Activated CD4-positive, alpha-beta T cell treated with anti-CD3 and anti-CD28 coated beads, Interleukin-2, Interleukin-6, amounts not matched to agents 100 ng/mL and 50 ng/mL, durations not matched to agents 16 hours and 8 hours (primary cell): ENCODE measurements at regions not wholly inside any gene's neighbourhood (a gene's known extent, or its start where the extent isn't known, plus 50 kb on each side); places are given as distances from the start of the nearest gene placed in this dataset.
A peak's percentile ranks its signal among the peaks of the same experiment; 100 is the strongest.
"Not testable (repeated sequence)": the region's sequence is repeated elsewhere in the genome, so short reads cannot be mapped to it uniquely, and the experiment has no call there.

ENCODE experiments used
- DNase-seq: peaks from one replicate; pipeline ENCODE4 v3.0.0-alpha.2; 2020

DNA sequence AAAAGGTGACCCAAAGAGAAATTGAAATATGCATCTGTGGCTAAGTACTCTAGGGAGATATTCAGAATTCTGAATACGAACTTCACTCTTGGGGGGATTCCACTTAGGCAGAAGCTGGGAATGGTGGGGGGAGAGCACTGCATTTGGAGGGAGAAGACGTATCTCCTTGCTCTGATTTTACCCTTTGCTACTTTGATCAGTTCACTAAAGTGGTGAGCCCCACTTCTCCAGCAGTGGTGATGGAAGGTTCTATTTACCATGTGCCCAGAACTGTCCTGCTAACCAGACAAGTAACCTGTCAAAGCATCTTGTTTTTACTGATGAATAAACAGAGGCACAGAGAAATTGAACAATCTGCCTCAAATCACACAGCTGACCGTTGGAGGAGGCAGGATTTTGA lies 483.4 kb downstream of the SIPA1L2 start:
- no peak for DNase-seq

DNA sequence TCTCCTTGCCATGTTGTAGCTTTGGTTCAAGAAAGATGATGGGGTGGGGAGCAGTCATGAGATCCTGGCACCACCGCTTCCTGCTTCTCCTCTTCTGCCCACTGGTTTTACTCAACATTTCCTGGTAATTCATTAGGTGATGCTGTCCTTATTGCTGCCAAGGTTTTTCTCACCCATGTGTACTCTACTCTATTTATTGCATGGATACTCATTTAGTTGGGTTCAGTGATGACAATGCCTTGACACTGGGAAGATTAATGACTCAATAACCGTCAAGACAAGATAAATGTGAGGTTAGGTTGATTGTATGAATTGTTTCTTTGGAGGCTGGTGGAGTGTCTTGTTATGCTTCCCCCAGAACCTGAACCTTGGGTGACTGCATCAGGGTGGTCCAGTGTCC lies 484.2 kb downstream of the SIPA1L2 start:
- no peak for DNase-seq

GRCh38 chr1:232144696-232145230 lies 485.2 kb downstream of the SIPA1L2 start:
- no peak for DNase-seq

- DNase-seq: no peak
Measured at GRCh38 chr1:232143315-232143886, 486.5 kb downstream of the SIPA1L2 start.

- DNase-seq: no peak
Measured at GRCh38 chr1:232142403-232143314, 487.3 kb downstream of the SIPA1L2 start.

DNA sequence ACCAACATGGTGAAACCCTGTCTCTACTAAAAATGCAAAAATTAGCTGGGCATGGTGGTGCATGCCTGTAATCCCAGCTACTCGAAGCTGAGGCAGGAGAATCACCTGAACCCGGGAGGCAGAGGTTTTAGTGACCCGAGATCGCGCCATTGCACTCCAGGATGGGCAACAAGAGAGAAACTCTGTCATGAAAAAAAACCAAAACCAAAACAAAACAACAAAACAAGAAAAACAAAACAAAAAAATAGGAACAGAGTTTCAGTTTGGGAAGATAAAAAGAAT lies 488.8 kb downstream of the SIPA1L2 start:
- DNase-seq: not testable (repeated sequence)

DNA sequence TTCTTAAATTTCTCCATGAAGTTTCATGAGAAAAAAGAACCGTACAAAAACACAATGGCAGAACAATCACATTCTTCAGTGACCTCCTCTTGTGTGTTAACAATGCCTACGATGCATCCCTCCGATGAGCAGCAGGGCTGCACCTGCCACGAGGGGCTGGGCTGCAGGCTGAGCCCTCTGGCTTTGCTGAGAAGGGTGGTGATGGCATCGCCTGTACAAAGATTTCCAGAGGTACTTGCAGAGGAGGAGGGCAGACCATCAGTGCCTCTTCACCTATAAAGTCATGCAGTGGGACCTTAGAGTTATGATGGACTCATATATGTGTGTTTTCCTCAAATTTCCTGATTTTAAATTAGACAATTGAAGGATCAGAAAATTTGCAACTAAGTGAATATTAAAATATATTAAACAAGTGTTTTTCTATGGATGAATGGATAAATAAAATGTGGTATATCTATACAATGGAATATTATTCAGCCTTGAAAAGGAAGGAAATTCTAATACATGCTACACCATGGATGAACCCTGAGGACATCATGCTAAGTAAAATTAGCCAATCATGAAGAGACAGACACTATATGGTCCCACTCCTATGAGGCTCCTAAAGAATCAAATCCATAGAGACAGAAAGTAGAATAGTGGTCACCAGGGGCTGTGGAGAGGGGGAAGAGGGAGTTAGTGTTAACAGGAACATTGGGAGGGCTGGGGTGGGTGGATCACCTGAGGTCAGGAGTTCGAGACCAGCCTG lies 489.3 kb downstream of the SIPA1L2 start:
- no peak for DNase-seq

- DNase-seq: no peak
Measured at GRCh38 chr1:232139444-232139843, 490.5 kb downstream of the SIPA1L2 start.

DNA sequence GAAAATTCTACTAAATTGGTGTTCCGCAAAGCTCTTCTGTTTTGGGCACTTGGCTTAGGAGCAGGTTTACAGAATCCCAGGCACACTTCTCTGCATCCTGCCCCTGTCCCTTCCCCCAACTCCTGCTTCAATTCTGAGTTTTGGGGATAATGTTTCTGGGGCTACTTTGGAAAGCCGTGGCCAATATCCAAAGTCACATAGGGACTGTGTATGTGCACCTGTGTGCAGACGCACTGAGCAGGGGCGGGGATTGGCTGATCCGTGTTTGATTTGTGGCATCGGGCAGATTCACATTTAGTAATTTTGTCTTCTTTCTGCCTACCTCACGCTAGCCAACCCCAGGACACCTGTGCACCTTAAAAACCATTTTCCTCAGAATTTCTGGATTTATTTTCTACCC lies 491.9 kb downstream of the SIPA1L2 start:
- no peak for DNase-seq

GRCh38 chr1:232137066-232137465 lies 492.9 kb downstream of the SIPA1L2 start:
- no peak for DNase-seq

GRCh38 chr1:232136136-232136535 lies 493.8 kb downstream of the SIPA1L2 start:
- no peak for DNase-seq

GRCh38 chr1:232134365-232134764 lies 495.6 kb downstream of the SIPA1L2 start:
- peak; percentile 3 for DNase-seq

DNA sequence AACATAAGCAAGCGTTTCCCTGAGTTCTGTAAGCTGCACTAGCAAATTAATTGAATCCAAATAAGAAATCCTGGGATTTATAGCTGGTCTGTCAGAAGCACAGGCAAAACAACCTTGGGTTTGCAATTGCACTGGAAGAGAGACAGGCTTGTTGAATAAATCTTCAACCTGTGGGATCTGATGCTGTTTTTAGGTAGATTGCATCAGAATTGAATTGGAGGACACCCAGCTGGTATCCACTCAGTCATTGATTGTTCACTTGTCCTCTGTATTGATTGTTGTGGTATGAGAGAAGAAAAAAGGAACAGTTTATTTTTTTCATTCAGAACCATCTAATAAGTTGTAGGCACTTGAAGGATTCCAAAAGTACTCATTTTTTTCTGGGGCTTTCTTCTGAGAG lies 497.4 kb downstream of the SIPA1L2 start:
- DNase-seq: no peak

DNA sequence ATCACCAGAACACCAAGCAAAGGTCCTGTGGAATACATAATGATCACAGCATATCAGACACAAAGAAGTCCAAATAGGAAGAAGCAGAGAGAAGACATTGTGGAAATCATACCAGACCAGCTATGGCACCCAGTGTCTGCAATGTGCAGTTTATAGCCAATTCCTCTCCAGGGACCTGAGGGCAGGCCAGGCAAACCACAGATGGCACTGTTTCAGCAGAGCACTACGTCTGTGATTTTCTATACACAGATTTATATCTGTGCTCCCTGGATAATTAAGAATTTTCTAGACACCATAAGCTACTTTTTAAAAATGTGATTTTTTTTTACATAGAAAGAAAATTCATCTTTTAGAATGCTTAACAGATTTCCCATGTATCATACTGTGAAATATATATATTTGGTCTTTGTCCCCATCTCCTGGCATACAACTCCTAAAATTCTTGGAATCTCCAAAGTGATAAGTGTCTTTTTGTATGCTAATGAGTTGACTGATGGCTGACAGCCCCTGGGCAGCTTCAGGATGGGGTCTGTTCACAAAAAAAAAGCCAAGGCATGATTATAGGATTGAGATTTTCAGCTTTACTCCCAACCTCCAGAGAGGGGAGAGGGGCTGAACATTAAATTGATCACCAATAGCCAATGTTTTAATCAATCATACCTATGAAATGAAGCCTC lies 498.1 kb downstream of the SIPA1L2 start:
- DNase-seq: no peak

DNA sequence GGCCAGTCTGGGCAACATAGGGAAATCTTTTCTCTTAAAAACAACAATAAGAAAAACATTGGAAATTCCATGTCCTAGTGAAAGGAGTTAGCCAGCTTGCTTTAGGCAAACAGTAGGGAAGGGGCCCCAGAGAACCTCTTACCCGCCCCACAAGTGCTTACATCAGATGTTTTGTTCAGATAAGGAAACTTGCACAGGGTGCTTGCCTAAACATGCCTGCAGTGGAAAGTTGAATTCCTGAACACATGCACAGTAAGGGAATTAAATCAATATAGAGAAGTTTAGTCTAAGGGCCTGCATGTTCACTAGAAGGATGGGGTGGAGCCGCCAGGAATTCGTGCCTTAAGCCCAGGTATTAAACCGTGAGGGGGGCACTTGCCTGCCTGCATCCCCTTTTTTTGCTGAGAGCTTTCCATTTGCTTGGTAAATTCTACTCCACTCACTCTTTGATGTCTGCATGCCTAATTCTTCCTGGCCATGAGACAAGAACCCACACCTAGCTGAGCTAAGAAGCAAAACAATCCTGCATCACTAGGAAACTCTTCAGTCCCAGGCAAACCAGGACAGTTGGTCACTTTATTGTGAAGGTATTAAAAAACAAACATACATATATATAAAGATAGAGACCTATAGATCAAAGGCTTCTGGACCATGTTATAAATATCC lies 499.0 kb downstream of the SIPA1L2 start:
- no peak for DNase-seq

- peak; percentile 63 for DNase-seq
Measured at GRCh38 chr1:232127190-232127589, 500.6 kb downstream of the DISC1 start.

- DNase-seq: no peak
Measured at GRCh38 chr1:232123775-232124659, 497.4 kb downstream of the DISC1 start.

- not testable (repeated sequence) for DNase-seq
Measured at GRCh38 chr1:232117903-232118302, 491.3 kb downstream of the DISC1 start.

- no peak for DNase-seq
Measured at GRCh38 chr1:232114985-232115384, 488.4 kb downstream of the DISC1 start.

GRCh38 chr1:232112076-232112475 lies 485.5 kb downstream of the DISC1 start:
- no peak for DNase-seq

DNA sequence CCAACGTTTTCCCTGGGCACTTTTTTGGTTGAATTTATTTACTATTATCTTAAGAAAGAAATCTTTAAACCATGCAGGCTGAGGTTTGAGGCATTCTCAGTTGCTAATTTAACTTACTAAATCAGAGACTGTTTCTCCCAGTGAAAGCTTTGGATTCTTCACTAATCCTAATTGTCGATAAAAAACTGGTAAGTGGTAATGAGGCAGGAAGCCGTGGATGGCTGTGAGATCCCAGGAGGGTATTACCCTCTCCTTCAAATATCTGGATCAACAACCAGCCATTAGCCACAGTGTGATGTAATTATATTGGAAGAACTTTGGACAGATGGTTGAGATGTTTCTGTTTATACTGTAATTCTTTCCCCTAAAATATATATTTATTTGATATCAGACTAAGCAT lies 485.0 kb downstream of the DISC1 start:
- no peak for DNase-seq
